NCI-H1105 (cell line): ENCODE measurements at regions not wholly inside any gene's neighbourhood (a gene's known extent, or its start where the extent isn't known, plus 50 kb on each side); places are given as distances from the start of the nearest gene placed in this dataset.

ENCODE experiments used
- DNase-seq: peaks from one replicate; lab custom pipeline; 2025; lab: John Stamatoyannopoulos, UW

DNA sequence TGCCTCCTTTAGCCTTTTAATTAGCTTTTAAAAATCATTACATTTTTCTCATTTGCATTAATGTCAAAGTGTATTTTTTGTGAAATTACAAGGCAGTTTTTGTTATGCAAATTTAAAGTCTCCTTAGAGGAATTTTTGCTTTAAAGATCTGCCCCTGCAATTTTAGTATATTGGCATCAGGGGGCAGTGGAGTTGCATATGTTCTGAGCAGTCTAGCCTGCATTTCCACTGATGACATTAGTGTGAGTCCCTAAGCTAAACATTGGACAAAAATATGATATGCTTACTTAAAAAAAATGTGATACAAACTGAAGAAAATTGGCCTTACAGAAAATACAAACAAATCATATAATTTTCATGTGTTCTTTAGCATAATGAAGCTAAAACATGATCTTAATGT, 426.5 kb downstream of the SLC4A3 start:
- DNase-seq = no peak

DNA sequence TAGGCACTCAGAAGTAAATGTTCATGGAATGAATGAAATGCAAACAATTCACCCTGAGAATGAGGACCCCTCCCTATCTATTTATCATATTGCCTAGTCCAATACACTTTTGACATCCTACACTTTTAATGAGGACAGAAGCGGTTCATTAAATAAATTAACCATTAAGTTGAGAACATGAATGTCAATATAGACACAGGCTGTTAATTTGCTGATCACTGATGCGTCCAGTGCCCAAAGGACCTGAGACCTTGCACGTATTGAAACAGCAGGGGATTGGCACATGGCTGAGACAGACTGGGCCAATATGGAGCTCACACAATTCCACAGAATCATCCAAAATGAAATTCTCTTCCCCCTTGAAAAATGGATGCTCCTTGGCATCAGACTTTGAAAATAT, 430.0 kb downstream of the SLC4A3 start:
- DNase-seq = no peak

DNA sequence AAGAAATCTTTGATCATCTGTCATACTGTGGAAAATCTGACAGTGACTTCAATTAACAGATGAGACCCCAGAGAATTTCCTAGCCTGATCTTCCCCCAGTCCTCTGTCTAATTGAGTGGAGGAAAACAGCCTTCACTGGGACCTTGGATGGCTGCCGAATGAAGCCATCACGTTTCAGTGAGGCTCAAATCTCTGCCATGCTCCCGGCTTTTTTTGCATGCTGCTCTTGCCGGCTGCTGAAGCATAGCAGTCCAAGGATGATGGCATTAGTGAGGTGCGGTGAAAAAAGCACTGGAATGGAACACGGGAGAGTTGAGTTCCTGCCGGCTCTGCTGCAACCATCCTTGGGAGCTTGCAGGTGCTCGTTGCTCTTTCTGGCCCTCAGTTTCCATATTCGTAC, 430.5 kb downstream of the SLC4A3 start:
- no peak for DNase-seq

DNA sequence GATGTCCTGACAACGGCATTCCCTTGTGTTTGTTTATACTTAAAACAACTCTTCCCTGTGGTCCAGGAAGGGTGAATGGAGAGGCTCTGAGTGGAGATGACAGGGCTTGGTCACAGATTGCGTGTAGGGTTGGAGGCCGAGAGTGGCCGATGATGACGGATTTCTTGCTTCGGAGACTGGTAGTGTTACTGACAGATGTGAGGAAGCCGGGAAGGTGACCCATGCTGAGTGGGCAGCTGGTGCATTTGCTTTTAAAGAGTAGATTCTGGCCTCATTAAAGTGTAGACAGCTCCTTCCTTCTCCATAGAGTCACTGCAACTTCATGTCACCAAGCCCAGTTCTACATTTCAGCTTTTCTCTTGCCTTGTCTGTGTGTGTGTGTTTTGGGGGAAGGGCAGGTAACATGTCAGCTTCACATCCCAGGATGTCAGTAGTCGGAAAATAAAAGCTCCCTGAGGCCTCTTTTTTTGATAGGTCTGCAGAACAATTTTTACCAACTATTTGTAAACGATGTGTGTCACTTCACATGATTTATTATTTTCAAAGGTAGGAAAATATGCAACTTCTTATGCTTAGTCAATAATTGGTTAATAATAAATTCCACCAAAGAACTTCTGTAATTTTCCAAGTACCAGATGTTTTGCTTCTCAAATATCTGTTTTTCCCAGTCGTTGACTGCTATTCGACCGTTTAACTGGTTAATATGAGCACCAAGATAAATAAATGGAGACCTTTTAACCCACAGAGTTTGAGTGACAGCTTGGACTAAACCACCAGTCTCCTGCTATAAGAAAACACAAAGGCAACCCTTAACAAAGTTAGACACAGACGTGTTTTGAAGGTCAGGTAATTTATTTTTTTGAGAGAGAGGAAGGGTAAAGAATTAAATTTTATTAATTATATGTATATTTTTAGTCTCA, 436.9 kb downstream of the SLC4A3 start:
- no peak for DNase-seq

DNA sequence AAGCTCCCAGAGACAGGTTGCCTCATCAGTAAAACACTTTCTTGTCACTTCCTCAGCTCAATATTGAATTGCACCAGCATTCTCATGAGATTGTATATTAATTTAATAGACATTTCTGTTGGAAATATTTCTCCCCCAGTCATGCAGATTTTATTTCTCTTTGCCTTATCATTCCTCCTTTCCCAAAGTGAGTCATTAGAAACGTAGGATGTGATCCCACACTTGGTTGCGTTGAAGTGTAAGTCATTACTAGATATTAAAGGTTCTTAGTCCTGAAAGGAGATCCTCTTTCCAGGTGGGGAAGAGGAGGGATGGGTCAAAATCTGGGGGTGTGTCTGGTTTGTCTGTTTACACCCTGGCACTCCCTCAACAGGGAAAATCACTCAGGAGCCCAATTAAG, 438.2 kb downstream of the SLC4A3 start:
- DNase-seq = no peak

DNA sequence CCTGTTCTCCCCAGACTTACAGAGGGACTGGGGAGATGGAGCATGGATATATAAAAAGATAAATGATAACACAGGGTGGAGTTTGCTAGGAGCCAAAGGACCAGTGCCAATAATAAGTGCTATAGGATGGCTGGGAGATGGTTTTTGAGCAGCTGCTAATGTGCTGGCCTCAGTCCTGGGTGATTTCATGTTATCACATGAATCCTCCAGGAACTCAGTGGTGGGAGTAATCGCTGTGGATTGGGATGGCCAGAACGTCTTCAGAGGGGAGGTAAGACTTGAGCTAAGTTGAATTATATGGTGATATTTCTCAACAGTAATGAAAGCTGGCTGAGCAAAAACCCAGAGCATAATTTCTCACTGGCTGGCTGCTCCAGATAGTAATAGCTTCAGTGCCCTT, 441.4 kb downstream of the SLC4A3 start:
- DNase-seq = no peak

DNA sequence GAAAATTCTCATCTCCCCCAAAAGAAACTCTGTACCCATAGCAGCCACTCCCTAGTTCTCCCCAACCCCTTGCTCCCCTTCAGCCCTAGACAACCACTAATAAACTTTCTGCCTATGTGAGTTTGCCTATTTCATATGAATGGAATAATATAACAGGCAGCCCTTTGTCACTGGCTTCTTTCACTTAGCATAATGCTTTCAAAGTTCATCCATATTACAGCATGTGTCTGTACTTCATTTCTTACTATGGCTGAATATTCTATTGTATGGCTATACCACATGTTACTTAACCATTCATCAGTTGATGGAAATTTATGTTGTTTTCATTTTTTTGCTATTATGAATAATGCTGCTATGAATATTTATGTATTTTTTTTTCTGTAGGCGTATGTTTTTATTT, 442.9 kb downstream of the SLC4A3 start:
- DNase-seq = no peak

- no peak for DNase-seq
Observed at GRCh38 chr2:220071696-220072095, 444.3 kb downstream of the SLC4A3 start.

DNA sequence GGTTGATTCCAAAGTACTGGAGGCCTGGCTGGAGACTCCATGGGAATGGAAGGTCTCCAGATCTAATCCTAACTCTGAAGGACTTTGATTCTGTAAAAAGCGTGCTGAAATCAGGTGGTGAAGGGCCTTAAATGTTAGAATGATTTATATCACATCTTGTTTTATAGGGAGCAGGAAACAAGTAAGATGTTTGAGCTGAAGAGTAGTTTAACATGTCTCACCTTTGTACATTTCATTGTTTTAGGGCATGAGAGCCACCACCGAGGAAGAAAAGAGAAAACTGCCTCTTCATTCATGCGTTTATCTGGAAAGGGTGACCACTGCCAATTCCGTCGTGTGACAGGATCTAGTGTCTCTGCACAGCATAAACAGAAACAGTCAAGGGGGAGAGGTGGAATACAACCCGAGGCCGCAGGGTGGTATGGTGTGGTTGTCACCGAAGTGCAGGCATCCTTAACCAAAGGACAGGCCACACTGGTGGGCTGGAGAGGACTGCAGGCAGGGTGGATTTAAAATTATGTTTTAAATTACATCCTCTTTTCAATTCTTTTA, 445.3 kb downstream of the SLC4A3 start:
- no peak for DNase-seq

DNA sequence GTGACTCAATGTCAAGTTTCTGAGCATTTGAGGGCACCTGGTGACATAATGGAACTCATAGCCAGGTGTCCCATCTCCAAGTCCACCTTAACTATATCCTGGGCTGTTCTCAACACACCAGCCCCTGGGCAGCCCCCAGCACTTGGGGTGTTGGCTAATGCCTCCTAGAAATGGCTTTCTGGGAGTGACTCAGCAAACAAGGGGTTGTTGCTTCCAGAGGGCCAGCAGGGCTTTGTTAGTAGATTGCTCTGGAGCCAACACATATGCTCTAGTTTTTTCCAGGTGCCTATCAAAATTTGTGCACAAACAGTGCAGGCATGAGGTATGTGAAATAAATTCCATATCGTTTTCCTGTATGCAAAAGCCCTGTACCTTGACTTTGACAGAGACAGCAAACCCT, 448.4 kb downstream of the SLC4A3 start:
- DNase-seq = no peak

DNA sequence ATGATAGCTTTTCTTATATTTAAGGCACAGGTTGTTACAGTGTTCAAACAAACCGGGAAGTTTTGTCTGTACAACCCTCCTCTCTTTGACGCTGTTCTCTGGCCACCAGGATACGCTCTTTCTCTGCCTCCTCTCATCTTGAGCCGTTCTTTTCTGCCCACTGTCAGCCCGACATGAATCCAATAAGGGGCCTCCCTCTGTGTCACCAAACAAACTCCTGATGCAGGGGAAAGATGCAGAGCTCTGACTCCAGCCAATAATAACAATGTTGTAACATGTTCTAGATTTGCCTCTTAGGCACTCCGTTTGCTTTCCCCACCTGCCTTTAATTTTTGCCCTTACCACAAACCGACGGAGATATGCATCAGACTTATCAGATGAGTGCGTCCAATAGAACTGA, 449.3 kb downstream of the SLC4A3 start:
- DNase-seq = no peak

- DNase-seq = no peak
Observed at GRCh38 chr2:220077488-220077887, 450.1 kb downstream of the SLC4A3 start.

DNA sequence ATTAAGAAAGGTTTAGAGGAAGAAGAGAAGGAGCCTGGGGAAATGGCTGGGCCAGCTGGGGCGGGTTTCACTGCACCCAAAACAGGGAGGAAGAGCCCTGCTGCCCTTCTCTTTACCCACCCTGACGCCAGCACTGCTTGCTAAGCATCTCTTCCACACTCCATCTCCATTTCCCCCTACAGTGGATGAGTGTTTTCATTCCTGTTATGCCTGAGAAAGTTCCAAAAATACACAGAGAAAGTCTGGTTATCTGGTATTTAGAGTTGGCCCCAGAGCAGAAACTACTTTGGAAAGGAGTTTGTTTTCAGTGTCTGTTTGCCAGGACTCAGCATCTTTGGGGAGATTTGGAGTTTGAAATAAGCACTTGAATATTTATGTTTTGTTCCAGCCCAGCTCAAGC, 451.0 kb downstream of the SLC4A3 start:
- no peak for DNase-seq

GRCh38 chr2:220079595-220079994, 452.2 kb downstream of the SLC4A3 start:
- DNase-seq = no peak

DNA sequence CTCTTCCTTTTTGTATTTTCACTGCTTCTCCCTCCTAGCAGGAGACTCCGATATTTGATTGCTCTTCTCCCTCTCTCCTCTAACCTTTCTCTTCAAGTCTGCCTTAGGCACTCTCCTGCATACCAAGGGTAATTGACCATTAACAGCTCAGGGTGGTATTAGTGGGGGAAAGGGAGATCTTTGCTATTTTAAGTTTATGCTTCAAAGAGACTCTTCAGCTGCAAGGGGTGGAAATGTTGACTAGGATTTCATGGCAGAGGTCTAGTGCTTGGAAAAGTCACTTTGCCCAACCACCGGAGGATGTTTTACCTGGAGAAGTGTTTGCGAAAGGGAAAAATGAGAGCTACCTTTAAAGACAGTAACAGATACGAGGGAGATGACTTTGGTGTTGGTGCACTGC, 453.7 kb downstream of the SLC4A3 start:
- no peak for DNase-seq

- DNase-seq = no peak
Observed at GRCh38 chr2:220090050-220090449, 462.6 kb downstream of the SLC4A3 start.

- no peak for DNase-seq
Observed at GRCh38 chr2:220096406-220096805, 469.0 kb downstream of the SLC4A3 start.

GRCh38 chr2:220101980-220102379, 474.6 kb downstream of the SLC4A3 start:
- no peak for DNase-seq

- DNase-seq = no peak
Observed at GRCh38 chr2:220103596-220103995, 476.2 kb downstream of the SLC4A3 start.

DNA sequence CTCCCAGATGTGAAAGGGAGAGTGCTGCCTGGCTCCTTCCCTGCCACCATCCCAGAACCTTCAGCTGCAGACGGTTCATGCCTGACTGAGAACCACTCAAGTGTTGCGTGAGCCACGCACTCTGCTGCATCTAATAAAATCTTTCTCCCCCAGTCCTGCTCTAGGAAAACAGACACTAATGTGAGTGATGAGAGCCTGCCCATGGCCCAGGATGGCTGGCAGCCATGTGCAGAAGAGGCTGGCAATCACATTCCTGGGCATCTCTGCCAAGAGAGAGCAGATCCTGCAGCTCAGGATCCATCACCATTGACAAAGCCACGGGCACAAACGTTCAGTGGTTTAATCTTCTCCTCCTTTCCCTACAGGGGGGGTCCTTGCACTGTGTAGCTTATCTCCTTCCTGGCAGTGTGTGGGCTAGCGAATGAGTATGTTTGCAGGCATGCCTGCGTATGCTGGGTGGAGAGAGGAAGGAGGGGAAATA, 477.5 kb downstream of the SLC4A3 start:
- no peak for DNase-seq

DNA sequence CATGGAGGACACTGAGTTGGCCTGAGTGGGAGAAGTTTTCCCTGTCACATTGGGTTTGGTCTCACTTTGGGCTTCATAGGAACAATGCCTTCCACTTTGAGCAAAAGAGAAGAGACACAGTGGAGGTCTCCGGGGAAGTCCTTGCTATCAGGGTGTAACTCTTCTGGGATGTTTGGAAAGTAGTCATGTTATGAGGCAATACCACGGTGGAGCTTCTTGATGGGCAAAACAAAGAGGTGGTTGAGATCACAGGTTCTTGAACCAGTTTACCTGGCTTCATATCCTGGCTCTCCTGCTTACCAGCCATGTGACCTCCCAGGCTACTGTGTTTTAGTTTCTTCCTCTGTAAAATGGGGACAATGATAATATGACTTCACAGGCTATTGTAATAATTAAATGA, 478.6 kb downstream of the SLC4A3 start:
- DNase-seq = no peak

DNA sequence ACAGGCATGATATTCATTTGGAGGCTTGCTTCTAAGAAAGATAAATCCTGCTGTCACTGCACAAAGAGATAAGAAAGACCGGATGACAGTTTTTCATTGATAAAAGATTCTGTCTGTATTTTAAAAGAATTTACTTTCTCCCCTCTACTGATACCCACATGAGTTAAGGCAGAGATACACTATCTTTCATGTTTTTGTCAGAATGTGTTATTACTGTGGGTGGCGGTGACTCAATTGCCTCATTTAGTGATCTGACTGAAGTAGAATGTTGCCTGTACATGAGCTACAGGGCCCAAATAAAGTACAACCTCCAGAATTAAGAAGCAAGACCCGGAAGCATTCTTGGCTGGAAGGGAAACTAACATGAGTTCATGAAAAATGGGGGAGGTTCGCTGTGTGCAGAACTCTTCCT, 480.0 kb downstream of the SLC4A3 start:
- no peak for DNase-seq

DNA sequence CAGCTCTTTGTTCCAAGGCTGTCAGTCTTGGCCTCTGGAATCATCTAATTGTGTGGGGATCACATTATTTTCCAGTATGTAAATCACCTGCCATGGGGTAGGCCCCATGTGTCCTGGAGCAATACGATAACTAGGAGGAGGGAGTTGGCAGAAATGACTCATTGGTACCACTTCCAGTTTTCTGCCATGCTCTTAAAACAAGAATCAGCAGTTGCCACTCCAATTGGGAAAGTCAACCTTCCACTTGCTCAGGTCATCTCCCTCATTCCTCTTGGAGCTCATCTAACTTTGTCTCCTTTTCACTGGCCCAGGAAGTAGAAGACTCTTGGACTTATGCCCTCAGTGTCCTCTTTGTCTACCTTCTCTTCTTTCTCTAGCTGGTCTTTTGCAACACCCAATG, 487.0 kb downstream of the SLC4A3 start:
- no peak for DNase-seq

- no peak for DNase-seq
Observed at GRCh38 chr2:220117025-220117424, 489.6 kb downstream of the SLC4A3 start.
